Glomerular endothelial cell (primary cell): ENCODE measurements at regions not wholly inside any gene's neighbourhood (a gene's known extent, or its start where the extent isn't known, plus 50 kb on each side); places are given as distances from the start of the nearest gene placed in this dataset.

Experiments
- DNase-seq: peaks from one replicate; pipeline ENCODE4 v3.0.0-alpha.2; 2011; ENCODE audit warnings: low read depth, low spot score; ENCODE audit errors: extremely low read depth

DNA sequence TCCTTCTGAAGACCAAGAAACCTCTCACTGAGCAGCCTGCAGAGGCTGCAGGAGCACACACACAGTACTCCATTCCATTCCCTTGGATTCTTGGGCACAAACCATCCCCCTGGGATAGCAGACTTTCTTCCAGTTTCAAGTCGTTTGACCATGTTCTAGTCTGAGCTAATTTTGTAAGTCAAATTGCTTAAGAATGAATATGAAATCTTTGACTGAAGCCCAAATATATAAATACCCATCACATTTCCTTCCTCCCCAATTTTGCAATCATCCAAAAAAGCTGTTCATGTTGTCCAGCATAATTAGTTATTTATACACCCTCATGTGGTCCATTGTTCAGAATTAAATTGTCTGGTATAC lies 231.2 kb upstream of the TPRG1 start:
- no peak for DNase-seq

GRCh38 chr3:188941103-188941502 lies 230.7 kb upstream of the TPRG1 start:
- DNase-seq = no peak

DNA sequence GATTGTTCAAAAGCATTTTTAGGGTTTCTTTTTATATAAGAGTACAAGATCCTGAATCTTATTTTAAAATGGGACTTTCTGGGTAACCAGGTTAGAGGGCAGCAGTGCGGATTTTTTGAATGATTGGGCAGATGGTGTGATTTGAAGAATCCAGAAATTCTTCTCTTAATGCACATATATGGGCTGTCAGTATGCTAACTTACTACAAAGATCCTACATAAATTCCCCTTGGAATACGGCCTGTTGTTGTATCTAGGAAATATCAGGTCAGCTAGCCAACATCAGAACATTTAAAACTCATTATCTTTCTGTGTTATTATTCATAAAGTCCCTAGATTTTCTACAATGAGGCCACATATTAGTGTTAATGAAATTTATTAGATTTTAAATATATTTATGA lies 229.6 kb upstream of the TPRG1 start:
- no peak for DNase-seq

GRCh38 chr3:188943591-188943990 lies 228.2 kb upstream of the TPRG1 start:
- DNase-seq = no peak

GRCh38 chr3:188944108-188944507 lies 227.7 kb upstream of the TPRG1 start:
- DNase-seq = no peak

DNA sequence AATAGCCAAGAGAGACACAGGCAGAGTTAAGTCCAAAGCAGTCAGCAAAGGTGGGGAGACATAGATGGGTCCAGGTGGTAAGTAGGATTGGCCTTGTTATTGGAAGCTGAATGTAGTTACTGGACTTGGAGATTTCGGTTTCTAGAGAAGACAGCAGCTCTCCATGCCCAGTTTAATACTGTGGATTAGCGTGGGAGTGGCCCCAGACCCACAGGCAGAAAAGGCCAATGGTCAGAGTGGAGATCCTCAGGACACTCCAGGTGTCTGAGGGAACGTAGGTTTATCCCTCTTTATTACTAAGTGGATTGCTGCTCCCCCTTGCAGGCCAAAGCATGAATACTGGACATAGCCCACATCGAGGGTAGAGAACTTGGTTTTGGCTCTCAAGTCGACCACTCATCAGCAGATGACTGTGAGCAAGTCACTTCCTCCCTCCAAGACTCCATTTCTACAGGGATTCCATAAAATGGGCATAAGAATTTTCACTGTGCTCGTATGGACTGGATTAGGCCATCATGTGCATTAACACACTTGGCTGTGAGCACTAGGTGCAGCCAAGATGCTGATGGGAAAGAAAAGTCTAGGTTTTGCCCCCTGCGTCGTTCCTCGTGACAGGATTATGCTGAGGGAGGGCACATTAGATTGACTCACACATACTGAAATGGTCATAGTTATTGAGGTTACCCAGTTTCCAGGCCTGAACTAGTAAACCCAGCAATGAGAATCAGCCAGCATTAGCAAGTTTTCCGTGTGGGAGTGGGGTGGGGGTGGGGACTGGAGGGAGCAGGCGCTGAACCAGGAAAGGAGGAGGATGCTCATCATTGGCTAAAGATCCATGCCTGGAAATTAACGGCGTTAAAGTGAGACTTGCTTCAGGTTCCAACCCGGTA lies 225.2 kb upstream of the TPRG1 start:
- DNase-seq = no peak

- no peak for DNase-seq
Observed at GRCh38 chr3:188947401-188948280, 224.1 kb upstream of the TPRG1 start.

- DNase-seq = no peak
Observed at GRCh38 chr3:188948281-188948996, 223.3 kb upstream of the TPRG1 start.

DNA sequence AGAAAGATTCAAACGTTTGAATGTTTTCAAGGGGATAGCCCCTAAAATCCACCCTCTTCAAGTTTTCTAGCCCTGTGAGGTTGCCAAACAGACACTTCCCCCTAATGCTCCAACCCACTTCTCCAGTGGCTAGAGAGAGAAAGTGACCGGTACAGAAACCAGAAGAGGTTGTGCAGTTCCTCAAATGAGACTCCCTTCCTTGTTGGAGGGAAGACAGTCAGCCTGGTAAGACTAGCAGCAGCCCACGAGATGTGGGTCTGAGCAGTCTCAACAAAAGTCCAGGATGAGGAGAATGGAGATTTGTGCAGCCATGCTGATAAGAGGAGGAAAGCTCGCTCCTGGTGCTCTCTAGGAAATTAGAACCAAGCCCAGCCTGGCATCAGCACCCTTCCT lies 222.8 kb upstream of the TPRG1 start:
- no peak for DNase-seq

DNA sequence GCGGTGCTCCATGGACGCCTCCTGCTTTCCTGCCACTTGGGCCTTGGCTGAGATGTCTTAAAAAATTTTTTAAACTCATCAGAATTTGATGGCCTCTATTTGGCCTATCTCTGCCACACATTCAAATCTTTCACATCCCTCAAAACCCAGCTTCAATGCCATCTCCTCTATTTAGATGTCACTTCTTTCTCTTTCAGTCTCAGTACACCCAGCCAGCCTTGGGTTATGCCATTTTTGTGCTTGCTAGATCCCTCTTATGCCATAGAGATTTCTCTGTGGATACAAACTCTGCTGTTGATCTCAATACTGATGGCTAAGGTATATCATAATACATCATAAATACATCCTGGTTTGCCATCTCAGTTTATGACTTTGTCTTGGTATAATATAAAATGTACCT lies 222.3 kb upstream of the TPRG1 start:
- no peak for DNase-seq

DNA sequence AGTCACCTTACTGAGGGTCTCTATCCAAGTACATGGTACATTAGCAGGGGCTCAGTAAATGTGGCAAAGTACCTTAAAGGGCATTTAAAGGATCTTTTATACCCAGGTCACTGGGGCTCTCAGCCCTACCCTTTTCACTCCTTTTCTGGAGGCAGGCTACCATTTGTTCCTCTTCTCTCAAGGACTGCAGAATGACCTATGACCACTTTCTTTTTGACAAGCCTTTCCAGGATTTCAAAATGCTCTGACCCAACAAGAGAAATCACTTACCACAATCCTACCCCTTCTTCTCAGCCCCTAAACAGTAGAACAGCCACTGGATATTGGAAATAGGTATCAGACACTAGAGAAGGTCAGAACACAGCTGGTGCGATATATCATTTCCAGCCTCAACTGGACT lies 221.8 kb upstream of the TPRG1 start:
- DNase-seq = no peak

- DNase-seq = peak; percentile 96
Observed at GRCh38 chr3:188950832-188951489, 220.8 kb upstream of the TPRG1 start.

DNA sequence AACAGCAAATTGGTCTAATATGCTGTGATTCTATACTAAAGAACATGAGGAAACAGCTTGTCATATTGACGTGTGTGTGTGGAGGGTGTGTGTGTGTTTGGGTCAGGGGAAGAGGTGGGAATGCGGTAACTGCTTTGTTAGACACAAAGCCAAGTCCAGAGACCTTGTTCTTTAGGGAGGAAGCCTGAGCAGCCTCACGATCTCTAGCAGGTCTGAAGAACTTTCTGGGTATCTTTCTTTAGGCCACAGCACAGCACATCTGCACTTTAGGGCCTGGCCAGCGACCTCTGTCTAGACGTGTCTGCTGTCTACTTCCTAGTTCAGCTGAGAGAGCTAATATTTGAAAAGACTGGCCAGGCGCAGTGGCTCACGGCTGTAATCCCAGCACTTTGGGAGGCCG lies 220.0 kb upstream of the TPRG1 start:
- no peak for DNase-seq

DNA sequence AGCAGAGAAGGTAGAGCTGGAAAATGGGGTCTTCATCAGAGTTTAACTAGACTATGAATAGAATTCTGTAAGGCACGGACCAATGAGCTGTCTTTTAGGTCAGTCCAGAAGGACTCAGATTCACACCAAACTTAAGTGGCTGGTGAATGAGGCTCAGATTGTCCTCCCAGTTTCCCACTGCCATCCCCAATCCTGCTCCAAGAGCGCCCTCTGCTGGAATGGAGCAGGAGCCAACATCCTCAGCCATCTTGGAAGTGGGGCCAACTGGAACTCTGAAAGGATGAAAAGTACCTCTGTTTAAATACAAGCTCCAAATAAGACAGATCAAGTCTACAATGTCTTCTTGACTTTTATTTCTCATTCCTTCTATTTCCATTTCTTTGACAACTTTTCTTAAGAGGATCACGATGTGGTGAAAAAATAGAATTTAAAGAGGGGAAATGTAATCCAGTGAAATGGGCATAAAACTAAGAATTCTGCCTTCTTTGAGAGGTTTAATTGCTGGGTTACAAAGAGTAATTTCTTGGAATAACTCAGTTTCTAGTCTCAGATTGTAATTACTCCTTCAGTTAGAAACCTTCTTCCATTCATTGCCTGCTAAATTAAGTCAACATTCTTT lies 217.1 kb upstream of the TPRG1 start:
- peak; percentile 74 for DNase-seq

DNA sequence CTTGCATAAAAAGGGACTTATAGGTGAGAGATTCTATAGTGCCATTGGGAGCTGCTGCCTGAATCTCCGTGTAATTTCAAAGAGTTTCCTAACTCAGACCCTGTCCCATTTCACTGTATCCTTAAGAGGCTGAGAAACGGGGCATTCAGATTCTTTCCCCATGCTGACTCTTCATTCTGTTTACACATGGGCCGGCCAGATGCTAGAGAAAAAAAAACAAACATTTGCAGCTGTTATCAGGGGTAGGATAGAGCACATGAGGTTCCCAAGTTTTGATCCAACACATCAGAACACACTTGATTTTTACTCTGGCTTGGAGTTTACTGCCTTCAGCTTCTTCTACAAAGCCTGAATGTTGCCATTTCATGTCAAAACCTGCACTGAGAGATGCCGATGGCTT lies 215.9 kb upstream of the TPRG1 start:
- no peak for DNase-seq

GRCh38 chr3:188956839-188957489 lies 214.8 kb upstream of the TPRG1 start:
- no peak for DNase-seq

GRCh38 chr3:188959013-188959412 lies 212.8 kb upstream of the TPRG1 start:
- DNase-seq = no peak

DNA sequence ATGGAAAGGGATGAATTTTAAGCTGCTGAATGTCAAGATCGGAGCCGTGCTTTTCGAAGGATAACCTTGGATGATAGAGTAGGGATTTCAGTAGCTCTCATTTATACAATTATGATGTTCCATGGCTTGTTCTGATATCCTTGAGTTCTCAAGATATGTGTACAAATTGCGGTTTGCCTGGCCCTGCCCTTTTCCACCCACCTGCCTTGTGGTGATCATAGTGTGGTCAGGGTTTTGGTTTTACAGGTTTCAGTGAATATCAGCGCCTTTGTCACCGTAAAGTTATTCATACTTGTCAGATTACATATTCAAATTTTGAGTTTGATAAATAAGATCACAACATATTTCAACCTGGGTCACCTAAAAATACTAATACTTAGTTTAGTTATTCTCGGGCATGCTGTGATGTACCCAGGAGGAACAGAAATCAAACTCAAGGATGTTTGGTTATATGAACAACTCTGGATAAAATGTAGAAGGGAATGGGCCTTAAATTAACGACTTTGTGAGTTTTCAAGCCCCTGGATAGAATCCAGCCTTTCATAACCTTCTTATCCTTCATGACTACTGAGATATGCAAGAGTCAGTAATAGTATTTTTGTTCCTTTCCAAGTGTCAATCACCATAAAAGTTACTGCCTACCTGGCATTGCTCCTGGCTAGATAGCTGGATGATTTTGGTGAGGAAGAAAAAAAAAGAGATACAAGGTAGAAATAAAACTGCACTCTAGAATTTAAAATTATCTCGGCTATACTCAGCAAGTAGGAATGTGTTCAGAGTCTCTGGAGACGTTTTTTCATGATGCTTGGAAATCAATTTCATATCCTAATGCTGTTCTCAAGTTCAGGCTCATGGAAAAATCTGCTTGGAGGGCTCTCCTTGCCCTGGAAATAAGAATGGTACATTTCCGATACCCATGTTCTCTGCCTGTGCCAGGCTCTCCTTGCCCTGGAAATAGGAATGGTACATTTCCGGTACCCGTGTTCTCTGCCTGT lies 209.2 kb upstream of the TPRG1 start:
- no peak for DNase-seq

DNA sequence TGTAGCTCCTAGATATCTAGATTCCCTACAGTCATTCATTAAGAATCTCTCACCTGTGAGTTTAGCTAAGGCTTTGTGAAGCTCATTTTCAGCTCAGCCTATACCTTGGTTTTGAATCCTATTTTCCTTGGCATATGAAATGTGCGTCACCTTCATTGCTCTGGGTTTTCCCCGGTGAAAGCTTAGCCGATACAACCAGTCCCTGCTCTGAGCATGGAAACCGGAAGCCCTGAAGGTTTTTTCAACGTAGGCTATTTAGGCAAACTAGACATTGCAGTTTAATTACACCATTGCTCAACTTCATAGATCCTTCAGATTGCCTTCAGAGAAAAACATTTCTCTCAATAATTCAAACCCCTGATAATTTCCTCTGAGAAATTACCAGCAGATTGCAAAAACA lies 206.8 kb upstream of the TPRG1 start:
- DNase-seq = no peak
